B cell (primary cell): ENCODE measurements at regions not wholly inside any gene's neighbourhood (a gene's known extent, or its start where the extent isn't known, plus 50 kb on each side); places are given as distances from the start of the nearest gene placed in this dataset.

Source experiments
- ATAC-seq: fragments of 200-7000 bp; cut with Tn5 transposase; one replicate; pipeline ENCODE4 v1.10.0; 2021; ENCODE audit warnings: low read depth, mild to moderate bottlenecking, moderate number of reproducible peaks, moderate library complexity
- CTCF ChIA-PET: fragments of 350-600 bp; sonication (Branson Sonifier 250); formaldehyde crosslinking; loops from one replicate; lab custom pipeline; 2021; ENCODE audit warnings: antibody characterized with exemption, inconsistent platforms; lab: Charles Lee
- POLR2A ChIA-PET: fragments of 350-600 bp; sonication (Branson Sonifier 250); formaldehyde crosslinking; loops from one replicate; lab custom pipeline; 2021; ENCODE audit warnings: antibody characterized with exemption; lab: Charles Lee
- DNase-seq: peaks from one replicate; pipeline ENCODE4 v3.0.0; 2013
- H2AFZ ChIP-seq: 2 replicates; pipeline ENCODE4 v1.6.1; 2012; ENCODE audit warnings: mild to moderate bottlenecking, low read depth, low read length; ENCODE audit not compliant: insufficient read depth, poor library complexity, severe bottlenecking
- H3K27ac ChIP-seq, 2 donors: 1 replicate in 1 of 2; 2 replicates in 1 of 2; pipeline ENCODE4 v1.5.1; 2012 to 2013; ENCODE audit warnings: low read length in 2 of 2, mild to moderate bottlenecking in 2 of 2, moderate library complexity in 1 of 2
- H3K27me3 ChIP-seq, 4 experiments: fragments of 200-600 bp in 1 of 4; sonication (generic) in 1 of 4; replicated peaks in 1 of 4; 1 replicate in 2 of 4; 2 replicates in 2 of 4; pipeline versions ENCODE4 v1.6.1 to v1.7.0; 2013 to 2016; ENCODE audit warnings: low read length in 3 of 4, mild to moderate bottlenecking in 2 of 4, mixed read lengths in 1 of 4, moderate library complexity in 1 of 4; ENCODE audit not compliant: insufficient read depth in 4 of 4, control insufficient read depth in 3 of 4; ENCODE audit errors: control extremely low read depth in 1 of 4
- H3K36me3 ChIP-seq, 2 experiments: replicated peaks in 1 of 2; 1 replicate in 1 of 2; 2 replicates in 1 of 2; pipeline versions ENCODE4 v1.6.1 to v1.7.1; 2013; ENCODE audit warnings: low read length in 1 of 2; ENCODE audit not compliant: insufficient read depth in 2 of 2, control insufficient read depth in 1 of 2; ENCODE audit errors: control extremely low read depth in 1 of 2, extremely low read depth in 1 of 2
- H3K4me1 ChIP-seq, 2 donors: fragments of 200-600 bp in 1 of 2; sonication (generic) in 1 of 2; 1 replicate in 1 of 2; 2 replicates in 1 of 2; pipeline versions ENCODE4 v1.5.1 to v1.6.1; 2013 to 2017; ENCODE audit warnings: low read length in 2 of 2; ENCODE audit not compliant: control insufficient read depth in 2 of 2, insufficient read depth in 2 of 2
- H3K4me2 ChIP-seq: replicated peaks from 2 replicates; pipeline ENCODE3; 2012; ENCODE audit warnings: mild to moderate bottlenecking, low read depth, low read length; ENCODE audit not compliant: poor library complexity, severe bottlenecking
- H3K4me3 ChIP-seq, 5 experiments: fragments of 200-600 bp in 1 of 5; sonication (generic) in 1 of 5; 1 replicate in 3 of 5; 2 replicates in 2 of 5; pipeline versions ENCODE4 v1.5.1 to v1.7.0; 2011 to 2016; ENCODE audit warnings: low read length in 4 of 5, mild to moderate bottlenecking in 4 of 5, low read depth in 2 of 5, control low read depth in 1 of 5, moderate library complexity in 1 of 5; ENCODE audit not compliant: insufficient read depth in 1 of 5; ENCODE audit errors: control extremely low read depth in 1 of 5, extremely low read depth in 1 of 5
- H3K79me2 ChIP-seq: fragments of 200-600 bp; sonication (generic); one replicate; pipeline ENCODE4 v1.6.0; 2016; ENCODE audit warnings: low read length; ENCODE audit not compliant: control insufficient read depth, insufficient read depth
- H3K9ac ChIP-seq: fragments of 200-600 bp; sonication (generic); 2 replicates; pipeline ENCODE4 v1.6.1; 2017; ENCODE audit warnings: mild to moderate bottlenecking, low read length, moderate library complexity
- H3K9me3 ChIP-seq, 3 donors: one replicate each; pipeline versions ENCODE4 v1.6.1 to v1.7.1; 2013; ENCODE audit warnings: low read length in 2 of 3; ENCODE audit not compliant: control insufficient read depth in 2 of 3, insufficient read depth in 1 of 3; ENCODE audit errors: control extremely low read depth in 1 of 3
- H4K20me1 ChIP-seq: 2 replicates; pipeline ENCODE4 v1.6.0; 2012; ENCODE audit warnings: mild to moderate bottlenecking, low read length; ENCODE audit not compliant: insufficient read depth, control insufficient read depth, poor library complexity, severe bottlenecking
- H3K27ac Mint-ChIP-seq: one replicate; pipeline ENCODE4 v1.8.0; 2021; ENCODE audit warnings: mixed read lengths
- H3K27me3 Mint-ChIP-seq: one replicate; pipeline ENCODE4 v1.8.0; 2021; ENCODE audit warnings: mixed read lengths
- H3K4me1 Mint-ChIP-seq: one replicate; pipeline ENCODE4 v1.8.0; 2021; ENCODE audit warnings: mixed read lengths
- H3K4me3 Mint-ChIP-seq: one replicate; pipeline ENCODE4 v1.8.0; 2021; ENCODE audit warnings: mixed read lengths
- H3K9me3 Mint-ChIP-seq: one replicate; pipeline ENCODE4 v1.8.0; 2022; ENCODE audit warnings: mixed read lengths; ENCODE audit not compliant: insufficient read depth
- EZH2 ChIP-seq: IDR thresholded peaks from 2 replicates; pipeline ENCODE4 v1.6.1; 2012; ENCODE audit warnings: borderline replicate concordance, low read depth, mild to moderate bottlenecking, moderate library complexity, low read length; ENCODE audit not compliant: insufficient read depth, poor library complexity, severe bottlenecking
- WGBS: methylation state at CpG from one replicate; pipeline ENCODE4 v1.1.5; 2013; ENCODE audit warnings: missing lambda C conversion rate; ENCODE audit not compliant: insufficient coverage; 5-methylcytosine and 5-hydroxymethylcytosine counted together
- intact Hi-C: fragments of 100-400 bp; cut with micrococcal nuclease; formaldehyde crosslinking; loops from one replicate; pipeline ENCODE4 v1.10.0; 2022
- TF ChIP-seq, protein P1 (sequence below): fragments of 200-600 bp; IDR thresholded peaks from one replicate; pipeline ENCODE4 v1.8.0; 2022; ENCODE audit warnings: antibody characterized with exemption, mild to moderate bottlenecking

DNA sequence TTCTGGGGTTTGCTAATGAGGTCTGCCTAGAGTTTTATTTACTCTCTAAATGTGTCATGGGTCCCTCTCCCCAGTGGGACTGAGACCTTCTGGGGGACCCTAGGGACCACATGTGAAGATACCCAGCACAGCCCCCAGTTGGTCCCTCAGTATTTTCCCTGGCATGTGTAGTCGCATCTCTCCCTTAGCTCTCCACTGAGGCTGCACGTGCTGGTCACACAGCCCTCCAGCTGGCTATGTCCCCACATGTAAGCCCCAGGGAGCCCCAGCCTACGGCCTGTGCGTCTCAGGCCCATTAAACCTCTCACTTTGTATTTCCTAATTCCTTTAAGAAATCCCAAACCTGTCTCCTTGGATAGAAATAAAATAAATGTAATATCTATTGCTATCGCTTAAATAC is 189.6 kb upstream of the TSHZ3 start:
- Histone ChIP-seq H3K27me3 (no peaks in the 10 kb centered on the region), H3K4me1 (no peaks in the 10 kb centered on the region), H3K36me3 (no peaks in the 10 kb centered on the region), H3K9ac (no peak overlapping the region), H3K4me3 (no peak overlapping the region), H3K4me2 (no peak overlapping the region), H4K20me1 (no peaks in the 10 kb centered on the region), H3K9me3 (peaks cover 0 to 27% (median 0%) of the 10 kb centered on the region in 3 donors), H3K79me2 (no peaks in the 10 kb centered on the region), H2AFZ (no peak overlapping the region), H3K27ac (no peak overlapping the region)
- Mint-ChIP-seq H3K27ac (no peak overlapping the region), H3K4me3 (no peak overlapping the region), H3K9me3 (no peaks in the 10 kb centered on the region), H3K4me1 (no peaks in the 10 kb centered on the region), H3K27me3 (no peaks in the 10 kb centered on the region)
- TF ChIP-seq, protein P1, sequence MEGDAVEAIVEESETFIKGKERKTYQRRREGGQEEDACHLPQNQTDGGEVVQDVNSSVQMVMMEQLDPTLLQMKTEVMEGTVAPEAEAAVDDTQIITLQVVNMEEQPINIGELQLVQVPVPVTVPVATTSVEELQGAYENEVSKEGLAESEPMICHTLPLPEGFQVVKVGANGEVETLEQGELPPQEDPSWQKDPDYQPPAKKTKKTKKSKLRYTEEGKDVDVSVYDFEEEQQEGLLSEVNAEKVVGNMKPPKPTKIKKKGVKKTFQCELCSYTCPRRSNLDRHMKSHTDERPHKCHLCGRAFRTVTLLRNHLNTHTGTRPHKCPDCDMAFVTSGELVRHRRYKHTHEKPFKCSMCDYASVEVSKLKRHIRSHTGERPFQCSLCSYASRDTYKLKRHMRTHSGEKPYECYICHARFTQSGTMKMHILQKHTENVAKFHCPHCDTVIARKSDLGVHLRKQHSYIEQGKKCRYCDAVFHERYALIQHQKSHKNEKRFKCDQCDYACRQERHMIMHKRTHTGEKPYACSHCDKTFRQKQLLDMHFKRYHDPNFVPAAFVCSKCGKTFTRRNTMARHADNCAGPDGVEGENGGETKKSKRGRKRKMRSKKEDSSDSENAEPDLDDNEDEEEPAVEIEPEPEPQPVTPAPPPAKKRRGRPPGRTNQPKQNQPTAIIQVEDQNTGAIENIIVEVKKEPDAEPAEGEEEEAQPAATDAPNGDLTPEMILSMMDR = no peak
- no peak for TF ChIP-seq EZH2
- DNase-seq = no peak
- intact Hi-C loops = no loop called here
- ChIA-PET CTCF (no interaction called here), POLR2A (no interaction called here)
- no peak for ATAC-seq
- WGBS = 83% methylated on average over 1 of the region's 5 CpGs

DNA sequence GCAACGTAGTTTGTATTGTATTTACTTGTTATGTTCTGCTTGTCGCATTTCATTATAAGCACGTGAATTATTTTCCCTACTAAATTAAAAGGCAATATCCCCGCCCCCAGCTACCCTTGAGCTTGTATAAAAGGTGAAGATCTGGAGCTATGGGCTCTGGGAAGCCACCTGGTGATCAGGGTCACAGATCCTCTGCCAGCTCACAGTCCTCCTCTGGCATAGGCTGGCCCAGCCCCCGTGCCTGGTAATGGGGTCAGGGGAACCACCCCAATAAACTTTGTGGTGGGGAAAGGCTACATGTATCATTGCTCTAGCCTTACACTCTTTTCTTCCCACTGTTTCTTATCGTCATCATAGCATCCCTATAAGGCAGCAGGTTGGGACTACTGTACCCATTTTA is 190.2 kb upstream of the TSHZ3 start:
- ChIA-PET POLR2A (no interaction called here), CTCF (no interaction called here)
- H3K27me3 Mint-ChIP-seq = no peaks in the 10 kb centered on the region
- Histone ChIP-seq H3K27ac (no peak overlapping the region), H3K9ac (no peak overlapping the region), H2AFZ (no peak overlapping the region), H3K4me2 (no peak overlapping the region), H3K79me2 (no peaks in the 10 kb centered on the region), H3K27me3 (no peaks in the 10 kb centered on the region), H4K20me1 (no peaks in the 10 kb centered on the region), H3K4me1 (no peaks in the 10 kb centered on the region), H3K4me3 (no peak overlapping the region), H3K9me3 (peaks cover 0 to 27% (median 0%) of the 10 kb centered on the region in 3 donors), H3K36me3 (no peaks in the 10 kb centered on the region)
- WGBS = no CpG with 5 or more reads among the region's 6 CpGs
- H3K27ac Mint-ChIP-seq = no peak overlapping the region
- DNase-seq (no peak), ATAC-seq (no peak)
- peaks cover 2% of the 10 kb centered on the region for H3K9me3 Mint-ChIP-seq
- no peak overlapping the region for H3K4me3 Mint-ChIP-seq
- intact Hi-C loops = no loop called here
- no peaks in the 10 kb centered on the region for H3K4me1 Mint-ChIP-seq
- TF ChIP-seq EZH2 = no peak
- TF ChIP-seq, protein P1 = no peak
